WTC11 (cell line): ENCODE measurements at regions not wholly inside any gene's neighbourhood (a gene's known extent, or its start where the extent isn't known, plus 50 kb on each side); places are given as distances from the start of the nearest gene placed in this dataset.

ENCODE experiments used
- ATAC-seq: fragments of 200-7000 bp; cut with Tn5 transposase; 2 replicates; pipeline ENCODE4 v1.10.0; 2021; ENCODE audit warnings: mild to moderate bottlenecking, moderate library complexity
- CTCF ChIA-PET: fragments of 300-600 bp; sonication (Branson Sonifier 250); formaldehyde crosslinking; loops from one replicate; lab custom pipeline; 2021; ENCODE audit warnings: antibody characterized with exemption; lab: Charles Lee
- POLR2A ChIA-PET: fragments of 350-600 bp; sonication (Branson Sonifier 250); formaldehyde crosslinking; loops from one replicate; lab custom pipeline; 2021; ENCODE audit warnings: antibody characterized with exemption; lab: Charles Lee
- DNase-seq: peaks from one replicate; pipeline ENCODE4 v3.0.0; 2021; ENCODE audit warnings: low spot score
- H3K27ac Mint-ChIP-seq: 2 replicates; pipeline ENCODE4 v1.8.0; 2021; ENCODE audit warnings: mixed read lengths
- H3K27me3 Mint-ChIP-seq: 2 replicates; pipeline ENCODE4 v1.8.0; 2021; ENCODE audit warnings: low read depth, mild to moderate bottlenecking, moderate library complexity, mixed read lengths
- H3K36me3 Mint-ChIP-seq: 2 replicates; pipeline ENCODE4 v1.8.0; 2021; ENCODE audit warnings: mixed read lengths
- H3K4me1 Mint-ChIP-seq: 2 replicates; pipeline ENCODE4 v1.8.0; 2022; ENCODE audit warnings: mixed read lengths
- H3K4me3 Mint-ChIP-seq: 2 replicates; pipeline ENCODE4 v1.8.0; 2021; ENCODE audit warnings: mild to moderate bottlenecking, moderate library complexity, mixed read lengths
- H3K9me3 Mint-ChIP-seq: 2 replicates; pipeline ENCODE4 v1.8.0; 2021; ENCODE audit warnings: mixed read lengths
- CDX4 ChIP-seq: fragments of 250-450 bp; sonication (Bioruptor Pico); IDR thresholded peaks from 2 replicates; pipeline ENCODE4 v1.9.0; 2021; ENCODE audit warnings: moderate library complexity, mild to moderate bottlenecking, inconsistent platforms, borderline replicate concordance
- E2F4 ChIP-seq: sonication (generic); formaldehyde crosslinking; IDR thresholded peaks from 2 replicates; pipeline ENCODE4 v1.8.1; 2022; ENCODE audit warnings: low read depth, mild to moderate bottlenecking, moderate library complexity, missing genetic modification reagents, borderline replicate concordance
- ELF4 ChIP-seq: sonication (generic); formaldehyde crosslinking; IDR thresholded peaks from 2 replicates; pipeline ENCODE4 v1.8.1; 2022; ENCODE audit warnings: low read depth, mild to moderate bottlenecking, moderate library complexity, missing genetic modification reagents
- MAX ChIP-seq: sonication (generic); formaldehyde crosslinking; IDR thresholded peaks from 2 replicates; pipeline ENCODE4 v1.8.0; 2022; ENCODE audit warnings: mild to moderate bottlenecking, missing genetic modification reagents
- MYBL2 ChIP-seq: sonication (generic); formaldehyde crosslinking; IDR thresholded peaks from 2 replicates; pipeline ENCODE4 v1.8.1; 2023; ENCODE audit warnings: mild to moderate bottlenecking, moderate library complexity, missing genetic modification reagents
- RORB ChIP-seq: fragments of 250-450 bp; sonication (Bioruptor Pico); IDR thresholded peaks from 2 replicates; pipeline ENCODE4 v1.9.0; 2021; ENCODE audit warnings: mild to moderate bottlenecking
- TCF7 ChIP-seq: sonication (generic); formaldehyde crosslinking; IDR thresholded peaks from 2 replicates; pipeline ENCODE4 v1.8.0; 2022; ENCODE audit warnings: mild to moderate bottlenecking, low read depth, missing genetic modification reagents, moderate library complexity
- TEAD1 ChIP-seq: sonication (generic); formaldehyde crosslinking; IDR thresholded peaks from 2 replicates; pipeline ENCODE4 v1.8.0; 2022; ENCODE audit warnings: mild to moderate bottlenecking, missing genetic modification reagents
- TEAD4 ChIP-seq: sonication (generic); formaldehyde crosslinking; IDR thresholded peaks from 2 replicates; pipeline ENCODE4 v1.8.0; 2022; ENCODE audit warnings: mild to moderate bottlenecking, missing genetic modification reagents
- ZNF138 ChIP-seq: sonication (generic); formaldehyde crosslinking; conservative IDR thresholded peaks from 2 replicates; pipeline ENCODE4 v1.8.1; 2022; ENCODE audit warnings: mild to moderate bottlenecking, moderate library complexity, missing genetic modification reagents
- ZNF232 ChIP-seq: sonication (generic); formaldehyde crosslinking; IDR thresholded peaks from 2 replicates; pipeline ENCODE4 v1.8.0; 2022; ENCODE audit warnings: mild to moderate bottlenecking, missing genetic modification reagents
- ZNF317 ChIP-seq: sonication (generic); formaldehyde crosslinking; IDR thresholded peaks from 2 replicates; pipeline ENCODE4 v1.8.1; 2023; ENCODE audit warnings: low read depth, mild to moderate bottlenecking, moderate library complexity, missing genetic modification reagents, borderline replicate concordance
- ZNF396 ChIP-seq: fragments of 250-450 bp; sonication (Bioruptor Pico); IDR thresholded peaks from 2 replicates; pipeline ENCODE4 v1.8.0; 2021; ENCODE audit warnings: mild to moderate bottlenecking, moderate library complexity, borderline replicate concordance
- TF ChIP-seq, protein P1 (sequence below): fragments of 250-450 bp; sonication (Bioruptor Pico); IDR thresholded peaks from 2 replicates; pipeline ENCODE4 v1.9.0; 2021; ENCODE audit warnings: mild to moderate bottlenecking
- TF ChIP-seq, protein P2 (sequence below): sonication (generic); formaldehyde crosslinking; IDR thresholded peaks from 2 replicates; pipeline ENCODE4 v1.8.1; 2022; ENCODE audit warnings: missing genetic modification reagents, borderline replicate concordance
- TF ChIP-seq, protein P3 (sequence below): sonication (generic); formaldehyde crosslinking; IDR thresholded peaks from 2 replicates; pipeline ENCODE4 v1.8.1; 2022; ENCODE audit warnings: mild to moderate bottlenecking, moderate library complexity, missing genetic modification reagents
- TF ChIP-seq, protein P4 (sequence below): sonication (generic); formaldehyde crosslinking; IDR thresholded peaks from 2 replicates; pipeline ENCODE4 v1.8.0; 2023; ENCODE audit warnings: missing genetic modification reagents
- TF ChIP-seq, protein P5 (sequence below): sonication (generic); formaldehyde crosslinking; IDR thresholded peaks from 2 replicates; pipeline ENCODE4 v1.8.1; 2023; ENCODE audit warnings: mild to moderate bottlenecking, moderate library complexity, missing genetic modification reagents
- TF ChIP-seq, protein P6 (sequence below): sonication (generic); formaldehyde crosslinking; IDR thresholded peaks from 2 replicates; pipeline ENCODE4 v1.8.0; 2023; ENCODE audit warnings: missing genetic modification reagents, mild to moderate bottlenecking, borderline replicate concordance

- ATAC-seq (no peak), DNase-seq (no peak)
- Mint-ChIP-seq H3K9me3 (peaks cover 26% of the 10 kb centered on the region), H3K27ac (no peak overlapping the region), H3K27me3 (no peaks in the 10 kb centered on the region), H3K4me3 (no peak overlapping the region), H3K4me1 (no peaks in the 10 kb centered on the region), H3K36me3 (peaks cover 12% of the 10 kb centered on the region; the same call in 1 of the 2 replicates)
- POLR2A ChIA-PET, result no interaction called here
- TF ChIP-seq RORB (no peak), ZNF138 (CRISPR knock-in tag) (no peak), TEAD4 (CRISPR knock-in tag) (no peak), ZNF317 (no peak), CDX4 (no peak), ELF4 (CRISPR knock-in tag) (no peak), E2F4 (no peak), ZNF232 (CRISPR knock-in tag) (no peak), MYBL2 (CRISPR knock-in tag) (no peak), TEAD1 (CRISPR knock-in tag) (no peak)
- TF ChIP-seq, protein P1, sequence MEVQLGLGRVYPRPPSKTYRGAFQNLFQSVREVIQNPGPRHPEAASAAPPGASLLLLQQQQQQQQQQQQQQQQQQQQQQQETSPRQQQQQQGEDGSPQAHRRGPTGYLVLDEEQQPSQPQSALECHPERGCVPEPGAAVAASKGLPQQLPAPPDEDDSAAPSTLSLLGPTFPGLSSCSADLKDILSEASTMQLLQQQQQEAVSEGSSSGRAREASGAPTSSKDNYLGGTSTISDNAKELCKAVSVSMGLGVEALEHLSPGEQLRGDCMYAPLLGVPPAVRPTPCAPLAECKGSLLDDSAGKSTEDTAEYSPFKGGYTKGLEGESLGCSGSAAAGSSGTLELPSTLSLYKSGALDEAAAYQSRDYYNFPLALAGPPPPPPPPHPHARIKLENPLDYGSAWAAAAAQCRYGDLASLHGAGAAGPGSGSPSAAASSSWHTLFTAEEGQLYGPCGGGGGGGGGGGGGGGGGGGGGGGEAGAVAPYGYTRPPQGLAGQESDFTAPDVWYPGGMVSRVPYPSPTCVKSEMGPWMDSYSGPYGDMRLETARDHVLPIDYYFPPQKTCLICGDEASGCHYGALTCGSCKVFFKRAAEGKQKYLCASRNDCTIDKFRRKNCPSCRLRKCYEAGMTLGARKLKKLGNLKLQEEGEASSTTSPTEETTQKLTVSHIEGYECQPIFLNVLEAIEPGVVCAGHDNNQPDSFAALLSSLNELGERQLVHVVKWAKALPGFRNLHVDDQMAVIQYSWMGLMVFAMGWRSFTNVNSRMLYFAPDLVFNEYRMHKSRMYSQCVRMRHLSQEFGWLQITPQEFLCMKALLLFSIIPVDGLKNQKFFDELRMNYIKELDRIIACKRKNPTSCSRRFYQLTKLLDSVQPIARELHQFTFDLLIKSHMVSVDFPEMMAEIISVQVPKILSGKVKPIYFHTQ, result no peak
- TF ChIP-seq, protein P2, sequence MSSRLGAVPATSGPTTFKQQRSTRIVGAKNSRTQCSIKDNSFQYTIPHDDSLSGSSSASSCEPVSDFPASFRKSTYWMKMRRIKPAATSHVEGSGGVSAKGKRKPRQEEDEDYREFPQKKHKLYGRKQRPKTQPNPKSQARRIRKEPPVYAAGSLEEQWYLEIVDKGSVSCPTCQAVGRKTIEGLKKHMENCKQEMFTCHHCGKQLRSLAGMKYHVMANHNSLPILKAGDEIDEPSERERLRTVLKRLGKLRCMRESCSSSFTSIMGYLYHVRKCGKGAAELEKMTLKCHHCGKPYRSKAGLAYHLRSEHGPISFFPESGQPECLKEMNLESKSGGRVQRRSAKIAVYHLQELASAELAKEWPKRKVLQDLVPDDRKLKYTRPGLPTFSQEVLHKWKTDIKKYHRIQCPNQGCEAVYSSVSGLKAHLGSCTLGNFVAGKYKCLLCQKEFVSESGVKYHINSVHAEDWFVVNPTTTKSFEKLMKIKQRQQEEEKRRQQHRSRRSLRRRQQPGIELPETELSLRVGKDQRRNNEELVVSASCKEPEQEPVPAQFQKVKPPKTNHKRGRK, result no peak
- TF ChIP-seq, protein P3, sequence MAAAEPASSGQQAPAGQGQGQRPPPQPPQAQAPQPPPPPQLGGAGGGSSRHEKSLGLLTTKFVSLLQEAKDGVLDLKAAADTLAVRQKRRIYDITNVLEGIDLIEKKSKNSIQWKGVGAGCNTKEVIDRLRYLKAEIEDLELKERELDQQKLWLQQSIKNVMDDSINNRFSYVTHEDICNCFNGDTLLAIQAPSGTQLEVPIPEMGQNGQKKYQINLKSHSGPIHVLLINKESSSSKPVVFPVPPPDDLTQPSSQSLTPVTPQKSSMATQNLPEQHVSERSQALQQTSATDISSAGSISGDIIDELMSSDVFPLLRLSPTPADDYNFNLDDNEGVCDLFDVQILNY, result no peak
- TF ChIP-seq, protein P4, sequence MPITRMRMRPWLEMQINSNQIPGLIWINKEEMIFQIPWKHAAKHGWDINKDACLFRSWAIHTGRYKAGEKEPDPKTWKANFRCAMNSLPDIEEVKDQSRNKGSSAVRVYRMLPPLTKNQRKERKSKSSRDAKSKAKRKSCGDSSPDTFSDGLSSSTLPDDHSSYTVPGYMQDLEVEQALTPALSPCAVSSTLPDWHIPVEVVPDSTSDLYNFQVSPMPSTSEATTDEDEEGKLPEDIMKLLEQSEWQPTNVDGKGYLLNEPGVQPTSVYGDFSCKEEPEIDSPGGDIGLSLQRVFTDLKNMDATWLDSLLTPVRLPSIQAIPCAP (CRISPR knock-in tag), result no peak
- CTCF ChIA-PET, result no interaction called here
Observed at GRCh38 chr10:33396938-33397337, 62.5 kb upstream of the NRP1 start.

DNA sequence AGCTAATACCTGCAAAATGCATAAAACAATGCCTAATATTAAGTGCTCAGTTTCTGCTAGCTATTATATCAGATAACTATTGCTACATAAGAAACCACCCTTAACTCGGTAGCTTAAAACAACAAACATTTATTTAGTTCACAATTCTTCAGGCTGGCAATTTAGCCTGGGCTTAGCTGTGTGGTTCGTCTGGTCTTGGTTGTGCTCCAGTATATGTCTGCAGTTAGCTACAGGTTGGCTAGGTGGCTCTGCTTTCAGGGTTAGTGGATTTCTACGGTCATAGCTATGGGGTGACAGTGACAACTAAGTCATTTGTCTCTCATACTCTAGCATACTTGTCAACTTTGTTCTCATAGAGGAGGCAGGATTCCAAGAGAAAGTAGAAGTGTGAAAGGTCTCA is 61.8 kb upstream of the NRP1 start:
- Mint-ChIP-seq H3K4me3 (no peak overlapping the region), H3K4me1 (no peaks in the 10 kb centered on the region; the same call in 1 of the 2 replicates), H3K27ac (no peak overlapping the region), H3K9me3 (peaks cover 26% of the 10 kb centered on the region), H3K27me3 (no peaks in the 10 kb centered on the region), H3K36me3 (peaks cover 12% of the 10 kb centered on the region; the same call in 1 of the 2 replicates)
- ChIA-PET POLR2A (no interaction called here), CTCF (no interaction called here)
- no peak for DNase-seq
- ATAC-seq, result no peak
- TF ChIP-seq TCF7 (no peak), MAX (CRISPR knock-in tag) (no peak), ZNF396 (CRISPR knock-in tag) (no peak)
- TF ChIP-seq, protein P5, sequence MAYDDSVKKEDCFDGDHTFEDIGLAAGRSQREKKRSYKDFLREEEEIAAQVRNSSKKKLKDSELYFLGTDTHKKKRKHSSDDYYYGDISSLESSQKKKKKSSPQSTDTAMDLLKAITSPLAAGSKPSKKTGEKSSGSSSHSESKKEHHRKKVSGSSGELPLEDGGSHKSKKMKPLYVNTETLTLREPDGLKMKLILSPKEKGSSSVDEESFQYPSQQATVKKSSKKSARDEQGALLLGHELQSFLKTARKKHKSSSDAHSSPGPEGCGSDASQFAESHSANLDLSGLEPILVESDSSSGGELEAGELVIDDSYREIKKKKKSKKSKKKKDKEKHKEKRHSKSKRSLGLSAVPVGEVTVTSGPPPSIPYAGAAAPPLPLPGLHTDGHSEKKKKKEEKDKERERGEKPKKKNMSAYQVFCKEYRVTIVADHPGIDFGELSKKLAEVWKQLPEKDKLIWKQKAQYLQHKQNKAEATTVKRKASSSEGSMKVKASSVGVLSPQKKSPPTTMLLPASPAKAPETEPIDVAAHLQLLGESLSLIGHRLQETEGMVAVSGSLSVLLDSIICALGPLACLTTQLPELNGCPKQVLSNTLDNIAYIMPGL (CRISPR knock-in tag), result no peak
- TF ChIP-seq, protein P6, sequence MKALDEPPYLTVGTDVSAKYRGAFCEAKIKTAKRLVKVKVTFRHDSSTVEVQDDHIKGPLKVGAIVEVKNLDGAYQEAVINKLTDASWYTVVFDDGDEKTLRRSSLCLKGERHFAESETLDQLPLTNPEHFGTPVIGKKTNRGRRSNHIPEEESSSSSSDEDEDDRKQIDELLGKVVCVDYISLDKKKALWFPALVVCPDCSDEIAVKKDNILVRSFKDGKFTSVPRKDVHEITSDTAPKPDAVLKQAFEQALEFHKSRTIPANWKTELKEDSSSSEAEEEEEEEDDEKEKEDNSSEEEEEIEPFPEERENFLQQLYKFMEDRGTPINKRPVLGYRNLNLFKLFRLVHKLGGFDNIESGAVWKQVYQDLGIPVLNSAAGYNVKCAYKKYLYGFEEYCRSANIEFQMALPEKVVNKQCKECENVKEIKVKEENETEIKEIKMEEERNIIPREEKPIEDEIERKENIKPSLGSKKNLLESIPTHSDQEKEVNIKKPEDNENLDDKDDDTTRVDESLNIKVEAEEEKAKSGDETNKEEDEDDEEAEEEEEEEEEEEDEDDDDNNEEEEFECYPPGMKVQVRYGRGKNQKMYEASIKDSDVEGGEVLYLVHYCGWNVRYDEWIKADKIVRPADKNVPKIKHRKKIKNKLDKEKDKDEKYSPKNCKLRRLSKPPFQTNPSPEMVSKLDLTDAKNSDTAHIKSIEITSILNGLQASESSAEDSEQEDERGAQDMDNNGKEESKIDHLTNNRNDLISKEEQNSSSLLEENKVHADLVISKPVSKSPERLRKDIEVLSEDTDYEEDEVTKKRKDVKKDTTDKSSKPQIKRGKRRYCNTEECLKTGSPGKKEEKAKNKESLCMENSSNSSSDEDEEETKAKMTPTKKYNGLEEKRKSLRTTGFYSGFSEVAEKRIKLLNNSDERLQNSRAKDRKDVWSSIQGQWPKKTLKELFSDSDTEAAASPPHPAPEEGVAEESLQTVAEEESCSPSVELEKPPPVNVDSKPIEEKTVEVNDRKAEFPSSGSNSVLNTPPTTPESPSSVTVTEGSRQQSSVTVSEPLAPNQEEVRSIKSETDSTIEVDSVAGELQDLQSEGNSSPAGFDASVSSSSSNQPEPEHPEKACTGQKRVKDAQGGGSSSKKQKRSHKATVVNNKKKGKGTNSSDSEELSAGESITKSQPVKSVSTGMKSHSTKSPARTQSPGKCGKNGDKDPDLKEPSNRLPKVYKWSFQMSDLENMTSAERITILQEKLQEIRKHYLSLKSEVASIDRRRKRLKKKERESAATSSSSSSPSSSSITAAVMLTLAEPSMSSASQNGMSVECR (CRISPR knock-in tag), result no peak
